ENCODE measurements at regions not wholly inside any gene's neighbourhood (a gene's known extent, or its start where the extent isn't known, plus 50 kb on each side); places are given as distances from the start of the nearest gene placed in this dataset.

GRCh38 chr1:224486801-224487583 is 52.4 kb upstream of the WDR26 start:
- DNase-seq = no peak

GRCh38 chr1:224488806-224489499 is 54.4 kb upstream of the WDR26 start:
- DNase-seq = no peak

GRCh38 chr1:224489534-224490365 is 55.2 kb upstream of the WDR26 start:
- no peak for DNase-seq

- DNase-seq = no peak
Measured at GRCh38 chr1:224490549-224491537, 56.2 kb upstream of the WDR26 start.

GRCh38 chr1:224492015-224492414 is 57.4 kb upstream of the WDR26 start:
- no peak for DNase-seq

GRCh38 chr1:224492632-224493031 is 58.0 kb upstream of the WDR26 start:
- DNase-seq = no peak

- DNase-seq = no peak
Measured at GRCh38 chr1:224493269-224493668, 58.7 kb upstream of the WDR26 start.

GRCh38 chr1:224494343-224494742 is 59.7 kb upstream of the WDR26 start:
- DNase-seq = no peak

GRCh38 chr1:224495866-224496265 is 61.3 kb upstream of the WDR26 start:
- DNase-seq = no peak

- no peak for DNase-seq
Measured at GRCh38 chr1:224496826-224497225, 62.2 kb upstream of the WDR26 start.

GRCh38 chr1:224497714-224498573 is 63.3 kb upstream of the WDR26 start:
- no peak for DNase-seq

- DNase-seq = no peak
Measured at GRCh38 chr1:224498574-224499170, 64.1 kb upstream of the WDR26 start.

- DNase-seq = peak; percentile 73
Measured at GRCh38 chr1:224499204-224499603, 64.6 kb upstream of the WDR26 start.

- peak; percentile 38 for DNase-seq
Measured at GRCh38 chr1:224500796-224501195, 66.2 kb upstream of the WDR26 start.

GRCh38 chr1:224501836-224502235 is 67.2 kb upstream of the WDR26 start:
- no peak for DNase-seq

GRCh38 chr1:224502459-224503160 is 68.0 kb upstream of the WDR26 start:
- DNase-seq = no peak

GRCh38 chr1:224503161-224504118 is 68.8 kb upstream of the WDR26 start:
- peak; percentile 99 for DNase-seq

GRCh38 chr1:224504297-224505041 is 69.9 kb upstream of the WDR26 start:
- DNase-seq = no peak

Measured in hematopoietic multipotent progenitor cell treated with erythropoietin and hydrocortisone succinate and interleukin-3 and kit ligand, for 6 days (in vitro differentiated cells).